22Rv1 (cell line): ENCODE measurements at regions not wholly inside any gene's neighbourhood (a gene's known extent, or its start where the extent isn't known, plus 50 kb on each side); places are given as distances from the start of the nearest gene placed in this dataset.

Experiments
- ZFX ChIP-seq: fragments of 450-650 bp; IDR thresholded peaks from 2 replicates; pipeline ENCODE4 v1.6.1; 2017; ENCODE audit warnings: antibody characterized with exemption, borderline replicate concordance
- TF ChIP-seq, protein P1 (sequence below): fragments of 450-650 bp; IDR thresholded peaks from 2 replicates; pipeline ENCODE4 v1.5.1; 2017; ENCODE audit warnings: mild to moderate bottlenecking

GRCh38 chr14:100416921-100417860 is 94.1 kb downstream of the SLC25A47 start:
- TF ChIP-seq, protein P1, sequence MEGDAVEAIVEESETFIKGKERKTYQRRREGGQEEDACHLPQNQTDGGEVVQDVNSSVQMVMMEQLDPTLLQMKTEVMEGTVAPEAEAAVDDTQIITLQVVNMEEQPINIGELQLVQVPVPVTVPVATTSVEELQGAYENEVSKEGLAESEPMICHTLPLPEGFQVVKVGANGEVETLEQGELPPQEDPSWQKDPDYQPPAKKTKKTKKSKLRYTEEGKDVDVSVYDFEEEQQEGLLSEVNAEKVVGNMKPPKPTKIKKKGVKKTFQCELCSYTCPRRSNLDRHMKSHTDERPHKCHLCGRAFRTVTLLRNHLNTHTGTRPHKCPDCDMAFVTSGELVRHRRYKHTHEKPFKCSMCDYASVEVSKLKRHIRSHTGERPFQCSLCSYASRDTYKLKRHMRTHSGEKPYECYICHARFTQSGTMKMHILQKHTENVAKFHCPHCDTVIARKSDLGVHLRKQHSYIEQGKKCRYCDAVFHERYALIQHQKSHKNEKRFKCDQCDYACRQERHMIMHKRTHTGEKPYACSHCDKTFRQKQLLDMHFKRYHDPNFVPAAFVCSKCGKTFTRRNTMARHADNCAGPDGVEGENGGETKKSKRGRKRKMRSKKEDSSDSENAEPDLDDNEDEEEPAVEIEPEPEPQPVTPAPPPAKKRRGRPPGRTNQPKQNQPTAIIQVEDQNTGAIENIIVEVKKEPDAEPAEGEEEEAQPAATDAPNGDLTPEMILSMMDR: no peak
- no peak for TF ChIP-seq ZFX
